ENCODE measurements at regions not wholly inside any gene's neighbourhood (a gene's known extent, or its start where the extent isn't known, plus 50 kb on each side); places are given as distances from the start of the nearest gene placed in this dataset.

DNA sequence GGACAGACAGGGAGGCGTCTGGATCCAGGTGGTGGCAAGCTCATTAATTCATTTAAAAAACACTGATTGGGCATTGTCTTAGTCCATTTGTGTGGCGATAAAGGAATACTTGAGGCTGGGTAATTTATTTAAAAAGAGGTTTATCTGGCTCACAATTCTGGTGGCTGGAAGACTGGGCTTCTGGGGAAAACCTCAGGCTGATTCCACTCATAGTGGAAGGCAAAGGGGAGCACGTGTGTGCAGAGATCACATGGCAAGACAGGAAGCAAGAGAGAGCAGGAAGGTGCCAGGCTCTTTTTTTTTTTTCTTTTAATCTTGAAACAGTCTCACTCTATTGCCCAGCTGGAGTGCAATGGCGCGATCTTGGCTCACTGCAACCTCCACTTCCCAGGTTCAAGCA, 100.2 kb upstream of the METTL14 start:
- H3K9me2 ChIP-seq = no peaks in the 10 kb centered on the region
- TF ChIP-seq GABPA (IDR thresholded peaks at IDR 0.05; ENCODE audit: low read depth) (no peak), TEAD4 (IDR thresholded peaks at IDR 0.05; ENCODE audit: borderline replicate concordance, insufficient read depth) (no peak), CHD2 (IDR thresholded peaks at IDR 0.05; ENCODE audit: low read length, partially characterized antibody) (no peak), FOXJ3 (CRISPR knock-in tag; IDR thresholded peaks at IDR 0.05) (no peak), CTCF (IDR thresholded peaks at IDR 0.05) (no peak), MEF2A (IDR thresholded peaks at IDR 0.05; ENCODE audit: borderline replicate concordance, low read depth) (no peak), NRF1 (IDR thresholded peaks at IDR 0.05; ENCODE audit: low read depth, low read length) (no peak), EZH2phosphoT487 (IDR thresholded peaks at IDR 0.05; ENCODE audit: borderline replicate concordance, low read depth) (no peak), MXI1 (IDR thresholded peaks at IDR 0.05; ENCODE audit: low read depth, low read length) (no peak), POLR2AphosphoS5 (IDR thresholded peaks at IDR 0.05; ENCODE audit: low read depth, low read length) (no peak), RCOR1 (IDR thresholded peaks at IDR 0.05; ENCODE audit: low read length) (no peak), RAD21 (IDR thresholded peaks at IDR 0.05; ENCODE audit: low read length) (no peak)
- POLR2A ChIA-PET = no interaction called here

GRCh38 chr4:118586357-118586790, 98.8 kb upstream of the METTL14 start:
- TF ChIP-seq NFIC (IDR thresholded peaks at IDR 0.05; ENCODE audit: borderline replicate concordance) (no peak), EZH2phosphoT487 (IDR thresholded peaks at IDR 0.05; ENCODE audit: borderline replicate concordance, low read depth) (no peak), RAD21 (IDR thresholded peaks at IDR 0.05; ENCODE audit: low read length) (no peak)
- H3F3A ChIP-seq (replicated peaks; ENCODE audit: insufficient read depth) = no peaks in the 10 kb centered on the region
- no peak overlapping the region for H3K27ac ChIP-seq (ENCODE audit: low read depth in 2 of 2, low read length in 1 of 2)
- 62% methylated on average over 6 of the region's 6 CpGs for WGBS (ENCODE audit: low lambda C conversion rate)
- H3K36me3 ChIP-seq (replicated peaks in 1 of 2; ENCODE audit: control insufficient read depth in 1 of 2, insufficient read depth in 2 of 2, low read length in 1 of 2) = no peaks in the 10 kb centered on the region
- H3K9me2 ChIP-seq = no peaks in the 10 kb centered on the region
- POLR2A ChIA-PET = no interaction called here
- no peak for DNase-seq
- no peak overlapping the region for H3K4me2 ChIP-seq
- peaks cover 0 to 4% of the 10 kb centered on the region in 2 experiments; a peak in 2 of 4 replicates for H3K4me1 ChIP-seq (ENCODE audit: control insufficient read depth in 1 of 2, insufficient read depth in 2 of 2, low read depth in 1 of 2, low read length in 1 of 2)
- H4K20me1 ChIP-seq (ENCODE audit: insufficient read depth) = no peaks in the 10 kb centered on the region
- no peak overlapping the region for H2AFZ ChIP-seq (ENCODE audit: low read depth)
- H3K27me3 ChIP-seq (ENCODE audit: insufficient read depth) = no peaks in the 10 kb centered on the region; the same call in 1 of the 2 replicates
- H3K79me2 ChIP-seq (ENCODE audit: insufficient read depth) = no peaks in the 10 kb centered on the region
- CTCF ChIA-PET = no interaction called here
- H3K4me3 ChIP-seq (ENCODE audit: low read depth in 2 of 2, low read length in 1 of 2) = no peak overlapping the region
- no peaks in the 10 kb centered on the region for H3K9me3 ChIP-seq
- H3K9ac ChIP-seq = no peak overlapping the region

More for the DNA sequence above, 100.2 kb upstream of the METTL14 start:
- Histone ChIP-seq H3K27ac (ENCODE audit: low read depth in 2 of 2, low read length in 1 of 2) (no peak overlapping the region), H3K4me3 (ENCODE audit: low read depth in 2 of 2, low read length in 1 of 2) (no peak overlapping the region), H4K20me1 (ENCODE audit: insufficient read depth) (no peaks in the 10 kb centered on the region), H2AFZ (ENCODE audit: low read depth) (no peak overlapping the region), H3K4me1 (ENCODE audit: control insufficient read depth in 1 of 2, insufficient read depth in 2 of 2, low read depth in 1 of 2, low read length in 1 of 2) (no peaks in the 10 kb centered on the region), H3K79me2 (ENCODE audit: insufficient read depth) (no peaks in the 10 kb centered on the region), H3K36me3 (replicated peaks in 1 of 2; ENCODE audit: control insufficient read depth in 1 of 2, insufficient read depth in 2 of 2, low read length in 1 of 2) (no peaks in the 10 kb centered on the region), H3K9me3 (no peaks in the 10 kb centered on the region), H3F3A (replicated peaks; ENCODE audit: insufficient read depth) (no peaks in the 10 kb centered on the region), H3K27me3 (ENCODE audit: insufficient read depth) (no peaks in the 10 kb centered on the region; the same call in 1 of the 2 replicates), H3K9ac (no peak overlapping the region), H3K4me2 (no peak overlapping the region)
- CTCF ChIA-PET = no interaction called here
- no peak for DNase-seq
- 81% methylated on average over 5 of the region's 5 CpGs for WGBS (ENCODE audit: low lambda C conversion rate)

Measured in SK-N-SH (cell line).